Omental fat pad (tissue), 3 donors: ENCODE measurements at regions not wholly inside any gene's neighbourhood (a gene's known extent, or its start where the extent isn't known, plus 50 kb on each side); places are given as distances from the start of the nearest gene placed in this dataset.
"Not testable (repeated sequence)": the region's sequence is repeated elsewhere in the genome, so short reads cannot be mapped to it uniquely, and the experiment has no call there.

Experiments
- ATAC-seq: fragments of 150-250 bp; one replicate; pipeline ENCODE4 v1.9.1; 2016; ENCODE audit warnings: mild to moderate bottlenecking, moderate library complexity; ENCODE audit not compliant: low FRiP score
- DNase-seq: peaks from one replicate; pipeline ENCODE4 v3.0.0-alpha.2; 2019; ENCODE audit warnings: low spot score
- TF ChIP-seq, protein P1 (sequence below), 3 donors: fragments of 450-650 bp; IDR thresholded peaks; one replicate each; pipeline ENCODE4 v1.5.1; 2016 to 2017; ENCODE audit warnings: antibody characterized with exemption in 3 of 3, mild to moderate bottlenecking in 3 of 3, moderate library complexity in 2 of 3

DNA sequence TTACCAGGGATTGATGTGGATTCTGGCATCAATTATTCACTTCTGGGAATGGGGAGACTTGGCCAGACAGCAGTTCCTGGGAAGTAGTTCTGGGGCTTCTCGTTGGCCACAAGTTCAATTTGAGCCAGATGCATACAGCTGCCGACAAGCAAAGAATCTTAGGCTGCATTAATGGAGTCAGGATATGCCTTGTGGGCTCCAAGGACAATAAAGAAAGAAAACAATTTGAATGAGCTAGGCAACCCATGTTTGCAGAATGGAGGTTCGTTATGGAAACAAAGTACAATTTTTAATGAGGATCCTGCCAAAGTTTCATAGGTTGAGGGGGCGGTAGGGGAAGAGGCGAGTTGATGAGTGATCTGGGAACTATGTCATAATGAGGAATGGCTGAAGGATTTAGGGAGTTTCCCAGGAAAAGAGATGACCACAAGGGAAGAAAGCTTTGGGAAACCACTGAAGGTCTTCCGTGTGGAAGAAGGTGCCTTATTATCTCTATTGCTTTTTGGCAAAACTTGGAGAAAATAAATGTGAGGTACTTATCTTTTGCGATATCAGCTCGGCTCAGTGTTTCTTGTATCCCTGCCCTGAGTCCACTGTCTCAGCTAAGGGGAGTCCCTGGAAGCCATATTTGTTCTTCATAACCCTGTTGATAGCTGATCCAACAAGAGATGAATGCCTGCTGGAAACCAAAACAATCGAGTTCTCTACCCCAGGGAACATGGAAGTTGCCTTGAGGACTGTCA lies 181.0 kb upstream of the ZNF217 start:
- DNase-seq (no peak), ATAC-seq (peak; percentile 78)
- TF ChIP-seq, protein P1, sequence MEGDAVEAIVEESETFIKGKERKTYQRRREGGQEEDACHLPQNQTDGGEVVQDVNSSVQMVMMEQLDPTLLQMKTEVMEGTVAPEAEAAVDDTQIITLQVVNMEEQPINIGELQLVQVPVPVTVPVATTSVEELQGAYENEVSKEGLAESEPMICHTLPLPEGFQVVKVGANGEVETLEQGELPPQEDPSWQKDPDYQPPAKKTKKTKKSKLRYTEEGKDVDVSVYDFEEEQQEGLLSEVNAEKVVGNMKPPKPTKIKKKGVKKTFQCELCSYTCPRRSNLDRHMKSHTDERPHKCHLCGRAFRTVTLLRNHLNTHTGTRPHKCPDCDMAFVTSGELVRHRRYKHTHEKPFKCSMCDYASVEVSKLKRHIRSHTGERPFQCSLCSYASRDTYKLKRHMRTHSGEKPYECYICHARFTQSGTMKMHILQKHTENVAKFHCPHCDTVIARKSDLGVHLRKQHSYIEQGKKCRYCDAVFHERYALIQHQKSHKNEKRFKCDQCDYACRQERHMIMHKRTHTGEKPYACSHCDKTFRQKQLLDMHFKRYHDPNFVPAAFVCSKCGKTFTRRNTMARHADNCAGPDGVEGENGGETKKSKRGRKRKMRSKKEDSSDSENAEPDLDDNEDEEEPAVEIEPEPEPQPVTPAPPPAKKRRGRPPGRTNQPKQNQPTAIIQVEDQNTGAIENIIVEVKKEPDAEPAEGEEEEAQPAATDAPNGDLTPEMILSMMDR (IDR thresholded peaks at IDR 0.05), result no peak

DNA sequence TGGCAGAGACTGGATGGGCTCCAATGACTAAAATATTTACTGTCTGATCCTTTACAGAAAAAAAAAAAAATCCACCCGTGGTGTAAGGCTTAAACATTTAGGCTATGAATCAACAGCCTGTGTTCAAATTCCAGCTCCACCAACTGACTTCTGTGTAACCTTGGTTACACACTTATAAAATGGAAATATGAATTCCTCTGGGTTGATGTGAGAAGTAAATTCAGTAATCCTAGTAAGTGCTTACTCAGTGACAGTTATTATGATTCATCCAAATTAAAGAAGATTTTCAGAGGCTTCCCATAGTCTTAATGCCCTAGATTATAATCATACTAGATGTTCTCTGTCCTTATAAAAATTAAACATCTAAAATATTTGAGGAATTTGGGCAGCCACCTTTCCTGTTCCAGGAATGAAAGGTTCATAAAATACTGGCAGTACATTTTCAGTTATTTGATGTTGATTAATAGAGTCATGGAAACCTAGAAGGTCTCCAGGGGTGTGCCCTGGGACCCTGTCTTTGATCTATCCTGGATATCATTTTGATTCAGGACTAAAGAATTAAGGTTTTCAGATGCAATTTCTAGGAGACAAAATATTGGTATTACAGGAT lies 180.3 kb upstream of the ZNF217 start:
- DNase-seq (no peak), ATAC-seq (peak; percentile 91)
- TF ChIP-seq, protein P1 (IDR thresholded peaks at IDR 0.05), result no peak

DNA sequence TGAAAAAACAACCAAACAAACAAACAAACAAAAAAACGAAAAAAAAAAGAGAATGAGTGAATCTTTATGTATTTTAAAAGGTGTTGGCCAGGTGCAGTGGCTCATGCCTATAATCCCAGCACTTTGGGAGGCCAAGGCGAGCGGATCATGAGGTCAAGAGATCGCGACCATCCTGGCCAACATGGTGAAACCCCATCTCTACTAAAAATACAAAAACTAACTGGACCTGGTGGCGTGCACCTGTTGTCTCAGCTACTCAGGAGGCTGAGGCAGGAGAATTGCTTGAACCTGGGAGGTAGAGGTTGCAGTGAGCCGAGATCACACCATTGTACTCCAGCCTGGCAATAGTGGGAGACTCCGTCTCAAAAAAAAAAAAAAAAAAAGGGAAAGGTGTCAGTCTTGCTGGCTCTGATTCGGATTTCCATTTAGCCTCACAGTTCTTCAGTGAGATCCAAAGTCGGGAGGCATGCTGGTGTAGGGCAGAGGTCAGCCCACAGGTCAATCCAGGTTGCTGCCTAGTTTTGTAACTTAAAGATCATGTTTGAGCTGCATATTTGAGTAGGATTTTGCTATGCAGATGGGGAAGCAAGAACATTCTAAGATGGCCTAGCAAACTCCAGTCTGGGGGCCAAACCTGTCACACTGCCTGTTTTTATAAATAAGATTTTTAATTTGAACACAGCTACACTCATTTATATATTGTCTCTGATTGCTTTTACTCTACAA lies 179.6 kb upstream of the ZNF217 start:
- not testable (repeated sequence) for DNase-seq

DNA sequence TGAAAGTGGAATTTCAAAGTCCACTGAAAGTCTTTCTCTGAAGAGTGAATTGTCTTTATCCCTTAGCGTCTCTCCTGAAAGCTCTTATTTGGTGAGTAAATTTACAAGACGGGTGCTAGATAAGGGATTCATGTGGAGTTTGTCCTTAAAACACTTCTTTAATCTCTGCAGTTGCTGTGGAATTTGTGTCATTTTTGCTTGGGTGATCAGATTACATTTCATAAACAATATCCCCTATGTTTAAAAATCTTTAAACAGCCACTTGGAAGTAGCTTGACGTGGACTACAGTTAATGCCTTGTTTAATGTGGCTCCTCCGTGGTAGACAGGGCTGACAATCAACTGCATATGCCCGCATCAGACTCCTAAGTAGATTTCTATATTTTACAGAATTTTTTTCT lies 175.4 kb upstream of the ZNF217 start:
- no peak for ATAC-seq
- TF ChIP-seq, protein P1 (IDR thresholded peaks at IDR 0.05), result no peak

More for the DNA sequence above, 179.6 kb upstream of the ZNF217 start:
- ATAC-seq, result not testable (repeated sequence)

DNA sequence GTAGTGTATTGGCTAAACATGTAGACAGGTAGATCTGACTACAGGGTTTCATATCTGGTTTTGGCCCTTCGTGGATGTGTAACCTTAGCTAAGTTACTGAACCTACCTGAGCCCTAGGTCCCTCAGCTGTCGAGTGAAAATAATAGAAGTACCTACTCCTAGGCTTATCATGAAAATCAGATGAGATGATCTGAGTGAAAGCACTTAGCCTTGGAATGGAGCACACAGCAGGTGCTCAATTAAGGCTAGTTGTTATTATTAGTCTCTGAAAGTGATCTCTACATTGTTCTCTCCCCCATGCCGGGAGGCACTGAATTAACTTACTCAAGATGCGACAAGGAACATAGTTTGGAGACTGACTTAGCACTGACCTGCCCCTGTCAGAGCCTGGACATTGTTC lies 174.7 kb upstream of the ZNF217 start:
- DNase-seq, result no peak
- no peak for ATAC-seq
- TF ChIP-seq, protein P1 (IDR thresholded peaks at IDR 0.05), result no peak

More for the DNA sequence above, 175.4 kb upstream of the ZNF217 start:
- DNase-seq, result no peak

DNA sequence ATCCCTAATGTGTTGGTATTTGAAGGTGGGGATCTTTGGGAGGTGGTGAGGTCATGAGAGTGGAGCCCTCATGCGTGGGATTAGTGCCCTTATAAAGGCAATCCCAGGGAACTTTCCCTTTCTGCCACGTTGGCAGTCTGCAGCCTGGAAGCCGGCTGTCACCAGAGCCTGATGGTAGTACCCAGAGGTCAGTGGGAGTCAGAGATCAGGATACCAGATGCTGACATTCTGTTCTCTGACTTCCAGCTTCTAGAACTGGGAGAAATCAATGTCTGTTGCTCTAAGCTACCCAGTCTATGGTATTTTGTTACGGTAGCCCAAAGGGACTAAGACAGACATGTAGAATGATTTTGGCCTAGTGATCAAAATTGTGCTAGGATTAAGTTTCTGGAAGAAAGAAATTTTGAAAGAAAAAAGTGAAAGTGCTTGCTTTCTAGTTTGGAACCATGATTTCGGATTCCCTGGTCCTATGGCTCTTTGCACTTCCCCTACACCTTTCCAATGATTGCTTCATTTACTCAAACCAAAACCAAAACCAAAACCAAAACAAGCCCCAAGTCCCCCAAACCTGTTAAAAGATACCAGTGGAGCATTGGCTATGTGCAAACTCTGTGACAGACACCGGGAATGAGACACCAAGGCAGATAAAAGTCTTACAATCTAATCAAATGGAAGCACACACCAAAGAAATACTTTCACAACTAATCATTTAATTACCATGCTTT lies 173.7 kb upstream of the ZNF217 start:
- DNase-seq (no peak), ATAC-seq (no peak)
- TF ChIP-seq, protein P1 (IDR thresholded peaks at IDR 0.05), result no peak

DNA sequence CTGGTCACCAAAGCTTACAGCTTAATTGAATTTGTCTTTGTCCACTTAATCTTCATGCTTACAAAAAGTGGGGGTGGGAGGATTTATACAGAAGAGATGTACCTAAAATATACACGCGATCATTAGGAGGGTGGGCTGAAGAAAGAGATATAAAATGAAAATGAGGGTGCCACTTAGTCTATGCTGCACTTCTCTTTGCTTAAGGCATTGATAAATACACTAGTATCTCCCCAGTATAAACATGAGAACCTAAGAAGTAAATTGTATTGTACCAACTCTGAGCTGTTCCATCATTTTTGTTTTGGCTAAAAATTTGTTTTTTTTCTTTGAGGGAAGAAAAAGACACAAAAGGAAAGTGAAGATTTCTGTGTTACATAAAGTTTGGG lies 170.8 kb upstream of the ZNF217 start:
- ATAC-seq (no peak), DNase-seq (no peak)
- TF ChIP-seq, protein P1 (IDR thresholded peaks at IDR 0.05), result no peak
